ENCODE measurements at regions not wholly inside any gene's neighbourhood (a gene's known extent, or its start where the extent isn't known, plus 50 kb on each side); places are given as distances from the start of the nearest gene placed in this dataset.

DNA sequence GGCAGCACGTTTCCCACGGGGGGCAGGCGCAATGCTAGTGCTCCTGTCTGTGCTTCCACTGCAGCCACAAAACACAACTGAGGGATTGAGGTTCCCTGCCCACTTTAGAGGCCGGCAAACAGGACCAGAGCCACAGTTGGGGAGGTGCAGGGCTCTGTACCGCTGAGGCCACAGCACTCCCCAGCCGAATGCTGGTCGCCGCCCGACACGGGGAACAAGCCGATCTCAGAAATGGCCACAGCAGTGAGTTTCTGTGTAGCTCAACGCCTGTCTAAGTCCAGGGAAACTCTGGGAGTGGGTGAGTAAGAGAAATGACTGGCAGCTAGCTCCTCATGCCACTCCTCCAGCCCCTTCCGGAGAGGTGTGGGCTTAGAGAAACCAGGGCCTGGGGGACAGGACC is 194.0 kb upstream of the VWC2 start:
- Histone ChIP-seq H2AFZ (ENCODE audit: low read length) (no peak overlapping the region), H4K20me1 (ENCODE audit: insufficient read depth, low read length) (no peaks in the 10 kb centered on the region), H3K4me3 (ENCODE audit: low read depth, low read length, poor library complexity, severe bottlenecking) (peak overlapping the region; percentile 51), H3K4me2 (ENCODE audit: low read length) (peak overlapping the region; percentile 53), H3F3A (ENCODE audit: insufficient read depth, low read length) (no peaks in the 10 kb centered on the region), H3K9ac (ENCODE audit: low read length) (peak overlapping the region; percentile 57), H3K9me2 (ENCODE audit: low read depth, low read length) (no peaks in the 10 kb centered on the region), H3K4me1 (ENCODE audit: insufficient read depth, low read length, severe bottlenecking) (peaks cover 50% of the 10 kb centered on the region), H3K27ac (ENCODE audit: low read depth, low read length, poor library complexity, severe bottlenecking) (peak overlapping the region; percentile 87), H3K9me3 (ENCODE audit: low read length) (no peaks in the 10 kb centered on the region), H3K27me3 (ENCODE audit: insufficient read depth, low read length) (no peaks in the 10 kb centered on the region), H3K36me3 (ENCODE audit: insufficient read depth, low read length) (no peaks in the 10 kb centered on the region), H3K79me2 (ENCODE audit: insufficient read depth, low read length) (no peaks in the 10 kb centered on the region)
- TF ChIP-seq EZH2 (IDR thresholded peaks at IDR 0.05; ENCODE audit: borderline replicate concordance, low read length), result no peak
- no peak for TF ChIP-seq CTCF (IDR thresholded peaks at IDR 0.05; ENCODE audit: low read length)

DNA sequence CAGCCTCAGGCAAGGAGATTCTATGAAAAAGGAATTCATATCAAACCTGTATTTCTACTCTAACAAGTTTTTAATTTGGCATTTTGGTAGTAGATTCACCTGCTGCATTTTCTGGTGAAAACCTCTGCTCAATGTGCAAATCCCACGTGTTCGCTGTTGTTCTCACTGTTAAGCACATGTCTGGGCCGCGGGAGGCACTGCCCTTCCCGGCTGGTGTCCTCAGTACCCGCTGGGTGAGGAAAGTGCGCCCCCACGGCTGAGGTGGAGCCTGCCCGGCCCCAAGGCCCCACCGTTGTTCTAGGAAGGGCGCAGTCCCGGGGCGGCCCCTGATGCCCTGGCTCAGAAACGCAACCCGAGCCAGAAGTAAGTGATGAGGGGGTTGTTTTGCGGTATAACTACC is 193.4 kb upstream of the VWC2 start:
- Histone ChIP-seq H3F3A (ENCODE audit: insufficient read depth, low read length) (no peaks in the 10 kb centered on the region), H3K27ac (ENCODE audit: low read depth, low read length, poor library complexity, severe bottlenecking) (peak overlapping the region; percentile 87), H3K27me3 (ENCODE audit: insufficient read depth, low read length) (no peaks in the 10 kb centered on the region), H3K9me2 (ENCODE audit: low read depth, low read length) (no peaks in the 10 kb centered on the region), H3K4me1 (ENCODE audit: insufficient read depth, low read length, severe bottlenecking) (peaks cover 45% of the 10 kb centered on the region), H3K9ac (ENCODE audit: low read length) (peak overlapping the region; percentile 57), H3K36me3 (ENCODE audit: insufficient read depth, low read length) (no peaks in the 10 kb centered on the region), H3K4me2 (ENCODE audit: low read length) (peak overlapping the region; percentile 53), H4K20me1 (ENCODE audit: insufficient read depth, low read length) (no peaks in the 10 kb centered on the region), H3K79me2 (ENCODE audit: insufficient read depth, low read length) (no peaks in the 10 kb centered on the region), H2AFZ (ENCODE audit: low read length) (no peak overlapping the region), H3K4me3 (ENCODE audit: low read depth, low read length, poor library complexity, severe bottlenecking) (peak overlapping the region; percentile 51), H3K9me3 (ENCODE audit: low read length) (no peaks in the 10 kb centered on the region)
- TF ChIP-seq CTCF (IDR thresholded peaks at IDR 0.05; ENCODE audit: low read length) (peak; percentile 36; the same call in 1 of the 2 replicates), EZH2 (IDR thresholded peaks at IDR 0.05; ENCODE audit: borderline replicate concordance, low read length) (no peak)

DNA sequence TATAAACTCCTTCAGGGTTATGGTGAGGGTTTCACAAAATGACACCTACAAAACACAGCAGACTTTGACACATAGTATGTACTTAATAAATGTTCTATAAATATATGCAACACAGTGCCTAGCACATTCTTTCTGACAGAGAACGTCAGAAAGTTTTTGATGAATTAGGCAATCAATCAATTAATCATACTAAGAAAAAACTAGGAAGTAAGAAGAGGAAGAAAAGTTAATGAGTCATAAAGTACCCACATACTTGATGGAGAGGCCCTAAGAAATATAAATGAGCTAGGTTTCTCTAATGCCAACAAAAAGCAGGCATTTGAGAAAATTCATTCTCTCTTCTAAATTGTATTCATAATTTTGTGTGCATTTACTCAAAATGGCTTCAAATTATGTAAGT is 192.7 kb upstream of the VWC2 start:
- Histone ChIP-seq H3K9me3 (ENCODE audit: low read length) (no peaks in the 10 kb centered on the region), H3K36me3 (ENCODE audit: insufficient read depth, low read length) (no peaks in the 10 kb centered on the region), H3K9me2 (ENCODE audit: low read depth, low read length) (no peaks in the 10 kb centered on the region), H2AFZ (ENCODE audit: low read length) (no peak overlapping the region), H3K79me2 (ENCODE audit: insufficient read depth, low read length) (no peaks in the 10 kb centered on the region), H3K27ac (ENCODE audit: low read depth, low read length, poor library complexity, severe bottlenecking) (peak overlapping the region; percentile 87), H3K4me1 (ENCODE audit: insufficient read depth, low read length, severe bottlenecking) (peaks cover 39% of the 10 kb centered on the region), H3K9ac (ENCODE audit: low read length) (peak overlapping the region; percentile 57), H3K4me2 (ENCODE audit: low read length) (peak overlapping the region; percentile 53), H3K4me3 (ENCODE audit: low read depth, low read length, poor library complexity, severe bottlenecking) (peak overlapping the region; percentile 51), H4K20me1 (ENCODE audit: insufficient read depth, low read length) (no peaks in the 10 kb centered on the region), H3K27me3 (ENCODE audit: insufficient read depth, low read length) (no peaks in the 10 kb centered on the region), H3F3A (ENCODE audit: insufficient read depth, low read length) (no peaks in the 10 kb centered on the region)
- TF ChIP-seq EZH2 (IDR thresholded peaks at IDR 0.05; ENCODE audit: borderline replicate concordance, low read length) (no peak), CTCF (IDR thresholded peaks at IDR 0.05; ENCODE audit: low read length) (no peak)

All from OCI-LY1 (cell line).